ENCODE measurements at regions not wholly inside any gene's neighbourhood (a gene's known extent, or its start where the extent isn't known, plus 50 kb on each side); places are given as distances from the start of the nearest gene placed in this dataset.

DNA sequence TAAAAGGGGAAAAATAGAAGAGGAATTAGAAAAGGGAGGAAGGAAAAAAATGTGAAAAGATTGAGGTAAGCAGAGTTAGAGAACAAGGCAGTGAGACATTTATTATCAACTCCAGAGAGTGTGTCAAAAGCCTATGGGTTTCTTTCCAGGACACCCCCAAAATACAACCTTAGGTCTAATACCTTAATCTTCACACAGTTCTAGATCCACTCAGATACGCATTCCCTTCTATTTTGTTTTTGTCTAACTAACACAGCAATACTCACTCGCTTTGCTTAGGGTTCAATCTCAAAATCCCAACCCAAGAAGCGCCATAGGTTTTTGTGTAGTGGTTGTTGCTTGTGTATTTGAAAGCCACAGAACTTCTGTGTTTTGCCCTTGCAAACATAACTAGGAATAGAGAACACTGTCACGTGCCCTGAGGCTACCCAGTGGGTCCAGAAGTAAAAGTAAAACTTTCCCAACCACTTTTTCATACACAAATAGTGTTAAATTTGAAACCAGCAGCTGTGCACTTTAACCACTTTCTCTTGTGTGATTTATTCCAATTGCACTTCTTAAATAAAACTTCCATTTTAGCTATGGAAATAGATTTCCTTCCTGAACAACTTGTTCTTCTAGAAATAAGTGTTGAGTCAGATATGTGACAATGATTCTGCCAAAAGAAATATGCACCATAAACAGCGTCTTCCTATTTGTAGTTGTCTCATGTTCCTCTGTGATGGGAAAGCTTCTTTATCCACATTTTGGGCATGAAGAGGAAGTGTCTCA, 414.7 kb upstream of the GHITM start:
- H3K9me3 ChIP-seq (ENCODE audit: severe bottlenecking): no peaks in the 10 kb centered on the region
- H3K4me3 ChIP-seq (ENCODE audit: low read depth, low read length): no peak overlapping the region
- H3K36me3 ChIP-seq: no peaks in the 10 kb centered on the region
- H3K27ac ChIP-seq: no peak overlapping the region
- TF ChIP-seq, protein P1, sequence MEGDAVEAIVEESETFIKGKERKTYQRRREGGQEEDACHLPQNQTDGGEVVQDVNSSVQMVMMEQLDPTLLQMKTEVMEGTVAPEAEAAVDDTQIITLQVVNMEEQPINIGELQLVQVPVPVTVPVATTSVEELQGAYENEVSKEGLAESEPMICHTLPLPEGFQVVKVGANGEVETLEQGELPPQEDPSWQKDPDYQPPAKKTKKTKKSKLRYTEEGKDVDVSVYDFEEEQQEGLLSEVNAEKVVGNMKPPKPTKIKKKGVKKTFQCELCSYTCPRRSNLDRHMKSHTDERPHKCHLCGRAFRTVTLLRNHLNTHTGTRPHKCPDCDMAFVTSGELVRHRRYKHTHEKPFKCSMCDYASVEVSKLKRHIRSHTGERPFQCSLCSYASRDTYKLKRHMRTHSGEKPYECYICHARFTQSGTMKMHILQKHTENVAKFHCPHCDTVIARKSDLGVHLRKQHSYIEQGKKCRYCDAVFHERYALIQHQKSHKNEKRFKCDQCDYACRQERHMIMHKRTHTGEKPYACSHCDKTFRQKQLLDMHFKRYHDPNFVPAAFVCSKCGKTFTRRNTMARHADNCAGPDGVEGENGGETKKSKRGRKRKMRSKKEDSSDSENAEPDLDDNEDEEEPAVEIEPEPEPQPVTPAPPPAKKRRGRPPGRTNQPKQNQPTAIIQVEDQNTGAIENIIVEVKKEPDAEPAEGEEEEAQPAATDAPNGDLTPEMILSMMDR (IDR thresholded peaks at IDR 0.05; ENCODE audit: low read depth, low read length): no peak
- H3K27me3 ChIP-seq (ENCODE audit: insufficient read depth, low read depth, severe bottlenecking): no peaks in the 10 kb centered on the region
- DNase-seq: no peak

GRCh38 chr10:83725567-83725966, 413.7 kb upstream of the GHITM start:
- TF ChIP-seq, protein P1 (IDR thresholded peaks at IDR 0.05; ENCODE audit: low read depth, low read length): no peak

GRCh38 chr10:83734278-83734677, 405.0 kb upstream of the GHITM start:
- Histone ChIP-seq H3K36me3 (no peaks in the 10 kb centered on the region), H3K27ac (no peak overlapping the region), H3K27me3 (ENCODE audit: insufficient read depth, low read depth, severe bottlenecking) (no peaks in the 10 kb centered on the region), H3K9me3 (ENCODE audit: severe bottlenecking) (peaks cover 4% of the 10 kb centered on the region), H3K4me3 (ENCODE audit: low read depth, low read length) (no peak overlapping the region)
- no peak for DNase-seq
- TF ChIP-seq, protein P1 (IDR thresholded peaks at IDR 0.05; ENCODE audit: low read depth, low read length): no peak

More at GRCh38 chr10:83725567-83725966, 413.7 kb upstream of the GHITM start:
- H3K36me3 ChIP-seq: no peaks in the 10 kb centered on the region
- no peak for DNase-seq
- no peaks in the 10 kb centered on the region for H3K9me3 ChIP-seq (ENCODE audit: severe bottlenecking)
- no peaks in the 10 kb centered on the region for H3K27me3 ChIP-seq (ENCODE audit: insufficient read depth, low read depth, severe bottlenecking)
- H3K4me3 ChIP-seq (ENCODE audit: low read depth, low read length): no peak overlapping the region
- H3K27ac ChIP-seq: no peak overlapping the region

GRCh38 chr10:83736008-83736407, 403.3 kb upstream of the GHITM start:
- no peaks in the 10 kb centered on the region for H3K27me3 ChIP-seq (ENCODE audit: insufficient read depth, low read depth, severe bottlenecking)
- TF ChIP-seq, protein P1 (IDR thresholded peaks at IDR 0.05; ENCODE audit: low read depth, low read length): no peak
- DNase-seq: no peak
- H3K9me3 ChIP-seq (ENCODE audit: severe bottlenecking): peaks cover 4% of the 10 kb centered on the region
- no peak overlapping the region for H3K27ac ChIP-seq
- H3K36me3 ChIP-seq: no peaks in the 10 kb centered on the region
- H3K4me3 ChIP-seq (ENCODE audit: low read depth, low read length): no peak overlapping the region

DNA sequence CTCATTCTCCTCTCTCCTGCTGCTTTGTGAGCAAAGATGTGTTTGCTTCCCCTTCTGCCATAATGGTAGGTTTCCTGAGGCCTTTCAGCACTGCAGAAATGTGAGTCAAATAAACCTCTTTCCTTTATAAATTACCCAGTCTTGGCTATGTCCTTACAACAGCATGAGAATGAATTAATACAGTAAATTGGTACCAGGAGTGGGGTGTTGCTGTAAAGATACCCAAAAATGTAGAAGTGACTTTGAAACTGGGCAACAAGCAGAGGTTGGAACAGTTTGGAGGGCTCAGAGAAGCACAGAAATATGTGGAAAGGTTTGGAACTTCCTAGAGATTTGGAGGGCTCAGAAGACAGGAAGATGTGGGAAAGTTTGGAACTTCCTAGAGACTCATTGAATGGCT, 388.7 kb upstream of the GHITM start:
- Histone ChIP-seq H3K9me3 (ENCODE audit: severe bottlenecking) (peaks cover 19% of the 10 kb centered on the region), H3K27ac (no peak overlapping the region), H3K36me3 (no peaks in the 10 kb centered on the region), H3K27me3 (ENCODE audit: insufficient read depth, low read depth, severe bottlenecking) (no peaks in the 10 kb centered on the region), H3K4me3 (ENCODE audit: low read depth, low read length) (no peak overlapping the region)
- no peak for DNase-seq
- TF ChIP-seq, protein P1 (IDR thresholded peaks at IDR 0.05; ENCODE audit: low read depth, low read length): no peak

GRCh38 chr10:83753490-83753889, 385.8 kb upstream of the GHITM start:
- H3K9me3 ChIP-seq (ENCODE audit: severe bottlenecking): peaks cover 19% of the 10 kb centered on the region
- no peak for DNase-seq
- H3K36me3 ChIP-seq: no peaks in the 10 kb centered on the region
- H3K27me3 ChIP-seq (ENCODE audit: insufficient read depth, low read depth, severe bottlenecking): no peaks in the 10 kb centered on the region
- TF ChIP-seq, protein P1 (IDR thresholded peaks at IDR 0.05; ENCODE audit: low read depth, low read length): no peak
- H3K27ac ChIP-seq: no peak overlapping the region
- H3K4me3 ChIP-seq (ENCODE audit: low read depth, low read length): no peak overlapping the region
